A673 (cell line): ENCODE measurements at regions not wholly inside any gene's neighbourhood (a gene's known extent, or its start where the extent isn't known, plus 50 kb on each side); places are given as distances from the start of the nearest gene placed in this dataset.

Experiments used
- BruUV-seq: library from RNA; stranded (reverse); fragments of 400-500 nt; replicated peaks from 2 replicates; lab custom pipeline; 2021; lab: Mats Ljungman, UMichigan
- CTCF ChIA-PET: fragments of 300-600 bp; sonication (Branson Sonifier 250); formaldehyde crosslinking; loops from one replicate; lab custom pipeline; 2022; ENCODE audit warnings: antibody characterized with exemption; lab: Charles Lee
- POLR2A ChIA-PET: fragments of 300-600 bp; sonication (Branson Sonifier 250); formaldehyde crosslinking; loops from one replicate; lab custom pipeline; 2022; ENCODE audit warnings: antibody characterized with exemption; ENCODE audit not compliant: low non-redundant PET; lab: Charles Lee
- DNase-seq: peaks from one replicate; pipeline ENCODE4 v3.0.0-alpha.2; 2015; ENCODE audit warnings: low spot score
- H3K27ac ChIP-seq: fragments of 200-600 bp; sonication (generic); 2 replicates; pipeline ENCODE4 v1.5.1; 2016; ENCODE audit warnings: mixed run types, low read depth, mild to moderate bottlenecking, mixed read lengths, antibody characterized with exemption, low read length; ENCODE audit not compliant: poor library complexity, severe bottlenecking
- H3K27me3 ChIP-seq: fragments of 200-600 bp; sonication (generic); replicated peaks from 2 replicates; pipeline ENCODE4 v1.6.1; 2017; ENCODE audit warnings: mixed run types, low read depth, mild to moderate bottlenecking, mixed read lengths, antibody characterized with exemption, low read length; ENCODE audit not compliant: insufficient read depth, poor library complexity
- H3K36me3 ChIP-seq: fragments of 200-600 bp; sonication (generic); 2 replicates; pipeline ENCODE4 v1.6.1; 2016; ENCODE audit warnings: mixed run types, mild to moderate bottlenecking, mixed read lengths, antibody characterized with exemption, low read length; ENCODE audit not compliant: insufficient read depth, poor library complexity, severe bottlenecking
- H3K4me1 ChIP-seq: fragments of 200-600 bp; sonication (generic); 2 replicates; pipeline ENCODE4 v1.6.1; 2017; ENCODE audit warnings: mixed run types, mild to moderate bottlenecking, mixed read lengths, antibody characterized with exemption, low read length; ENCODE audit not compliant: insufficient read depth, poor library complexity, severe bottlenecking
- H3K4me3 ChIP-seq: fragments of 200-600 bp; sonication (generic); 2 replicates; pipeline ENCODE4 v1.5.1; 2016; ENCODE audit warnings: low read depth, mixed run types, mild to moderate bottlenecking, mixed read lengths, low read length; ENCODE audit not compliant: poor library complexity, severe bottlenecking
- H3K9me3 ChIP-seq: fragments of 200-600 bp; sonication (generic); 2 replicates; pipeline ENCODE4 v1.6.1; 2016; ENCODE audit warnings: mixed run types, low read depth, mild to moderate bottlenecking, mixed read lengths, antibody characterized with exemption, low read length; ENCODE audit not compliant: poor library complexity, severe bottlenecking
- CTCF ChIP-seq: fragments of 300-800, 200-600 bp; sonication (generic); conservative IDR thresholded peaks from 2 replicates; pipeline ENCODE4 v1.5.1; 2017; ENCODE audit warnings: low read depth, mild to moderate bottlenecking, antibody characterized with exemption, low read length, moderate library complexity, mixed read lengths
- EZH2 ChIP-seq: fragments of 200-600 bp; sonication (generic); IDR thresholded peaks from 2 replicates; pipeline ENCODE4 v1.6.1; 2017; ENCODE audit warnings: borderline replicate concordance, low read depth, mild to moderate bottlenecking, mixed read lengths, antibody characterized with exemption, low read length; ENCODE audit not compliant: poor library complexity, severe bottlenecking
- intact Hi-C: fragments of 100-400 bp; cut with micrococcal nuclease; formaldehyde crosslinking; loops from one replicate; pipeline ENCODE4 v1.10.0; 2022; ENCODE audit not compliant: unreplicated experiment

GRCh38 chr20:39810309-39810708, 848.2 kb downstream of the DHX35 start:
- no peaks in the 10 kb centered on the region for H3K9me3 ChIP-seq
- no TSS peak for BruUV-seq
- TF ChIP-seq CTCF, result no peak
- TF ChIP-seq EZH2, result no peak
- H3K36me3 ChIP-seq, result no peaks in the 10 kb centered on the region
- ChIA-PET CTCF (no interaction called here), POLR2A (no interaction called here)
- H3K4me1 ChIP-seq, result no peaks in the 10 kb centered on the region
- H3K27ac ChIP-seq, result no peak overlapping the region
- no peaks in the 10 kb centered on the region for H3K27me3 ChIP-seq
- no peak for DNase-seq
- no peak overlapping the region for H3K4me3 ChIP-seq
- intact Hi-C loops, result no loop called here

- DNase-seq, result no peak
- no peaks in the 10 kb centered on the region for H3K27me3 ChIP-seq
- H3K4me1 ChIP-seq, result no peaks in the 10 kb centered on the region
- no peaks in the 10 kb centered on the region for H3K36me3 ChIP-seq
- no peak overlapping the region for H3K4me3 ChIP-seq
- TF ChIP-seq EZH2 (no peak), CTCF (no peak)
- intact Hi-C loops, result no loop called here
- CTCF ChIA-PET, result no interaction called here
- BruUV-seq, result no TSS peak
- no peaks in the 10 kb centered on the region for H3K9me3 ChIP-seq
- POLR2A ChIA-PET, result no interaction called here
- H3K27ac ChIP-seq, result no peak overlapping the region
Measured at GRCh38 chr20:39808613-39809012, 846.5 kb downstream of the DHX35 start.

GRCh38 chr20:39800548-39800947, 838.4 kb downstream of the DHX35 start:
- Histone ChIP-seq H3K4me3 (no peak overlapping the region), H3K4me1 (no peaks in the 10 kb centered on the region), H3K9me3 (peaks cover 8% of the 10 kb centered on the region), H3K27me3 (peaks cover 4% of the 10 kb centered on the region), H3K36me3 (no peaks in the 10 kb centered on the region), H3K27ac (no peak overlapping the region)
- ChIA-PET POLR2A (no interaction called here), CTCF (no interaction called here)
- intact Hi-C loops, result no loop called here
- BruUV-seq, result no TSS peak
- no peak for TF ChIP-seq EZH2
- TF ChIP-seq CTCF, result no peak
- no peak for DNase-seq
